Fibroblast of villous mesenchyme (primary cell): ENCODE measurements at regions not wholly inside any gene's neighbourhood (a gene's known extent, or its start where the extent isn't known, plus 50 kb on each side); places are given as distances from the start of the nearest gene placed in this dataset.

Experiments used
- DNase-seq: peaks from one replicate; pipeline ENCODE4 v3.0.0-alpha.2; 2010; ENCODE audit warnings: low read depth
- H3K4me3 ChIP-seq: 2 replicates; pipeline ENCODE4 v1.5.1; 2011; ENCODE audit warnings: low read depth, mild to moderate bottlenecking, low read length
- CTCF ChIP-seq: IDR thresholded peaks from 2 replicates; pipeline ENCODE4 v1.5.1; 2012; ENCODE audit warnings: low read depth, mild to moderate bottlenecking, low read length; ENCODE audit not compliant: insufficient read depth

- no peak overlapping the region for H3K4me3 ChIP-seq
- no peak for DNase-seq
- TF ChIP-seq CTCF = no peak
Observed at GRCh38 chr5:173733425-173733824, 117.0 kb upstream of the BOD1 start.

GRCh38 chr5:173733831-173734501, 117.5 kb upstream of the BOD1 start:
- DNase-seq = no peak

GRCh38 chr5:173734716-173735115, 118.3 kb upstream of the BOD1 start:
- no peak for DNase-seq
- H3K4me3 ChIP-seq = no peak overlapping the region
- no peak for TF ChIP-seq CTCF

More at GRCh38 chr5:173733831-173734501, 117.5 kb upstream of the BOD1 start:
- TF ChIP-seq CTCF = no peak
- H3K4me3 ChIP-seq = no peak overlapping the region

GRCh38 chr5:173735184-173735583, 118.7 kb upstream of the BOD1 start:
- no peak for TF ChIP-seq CTCF
- no peak for DNase-seq

GRCh38 chr5:173735691-173736090, 119.2 kb upstream of the BOD1 start:
- DNase-seq = no peak
- TF ChIP-seq CTCF = no peak
- no peak overlapping the region for H3K4me3 ChIP-seq

More at GRCh38 chr5:173735184-173735583, 118.7 kb upstream of the BOD1 start:
- H3K4me3 ChIP-seq = no peak overlapping the region

- no peak for DNase-seq
- no peak overlapping the region for H3K4me3 ChIP-seq
- TF ChIP-seq CTCF = no peak
Observed at GRCh38 chr5:173736374-173736773, 119.9 kb upstream of the BOD1 start.

GRCh38 chr5:173736923-173737412, 120.5 kb upstream of the BOD1 start:
- no peak overlapping the region for H3K4me3 ChIP-seq
- no peak for DNase-seq
- no peak for TF ChIP-seq CTCF
